Mesodermal cell (in vitro differentiated cells): ENCODE measurements at regions not wholly inside any gene's neighbourhood (a gene's known extent, or its start where the extent isn't known, plus 50 kb on each side); places are given as distances from the start of the nearest gene placed in this dataset.
"Not testable (repeated sequence)": the region's sequence is repeated elsewhere in the genome, so short reads cannot be mapped to it uniquely, and the experiment has no call there.

Source experiments
- H3K27ac ChIP-seq: 2 replicates; pipeline ENCODE4 v1.7.0; 2013; ENCODE audit warnings: mild to moderate bottlenecking, low read depth, low read length, moderate library complexity; ENCODE audit not compliant: severe bottlenecking
- H3K36me3 ChIP-seq: 2 replicates; pipeline ENCODE4 v1.7.1; 2013; ENCODE audit warnings: mild to moderate bottlenecking, low read length, moderate library complexity; ENCODE audit not compliant: control insufficient read depth, insufficient read depth
- H3K4me1 ChIP-seq: one replicate; pipeline ENCODE4 v1.7.1; 2013; ENCODE audit warnings: mild to moderate bottlenecking, low read length; ENCODE audit not compliant: insufficient read depth, control insufficient read depth, poor library complexity, severe bottlenecking
- H3K4me3 ChIP-seq: 2 replicates; pipeline ENCODE4 v1.7.0; 2013; ENCODE audit warnings: low read length, control low read depth, mild to moderate bottlenecking; ENCODE audit not compliant: insufficient read depth, poor library complexity, severe bottlenecking; ENCODE audit errors: extremely low read depth
- H3K9me3 ChIP-seq: 2 replicates; pipeline ENCODE4 v1.7.1; 2013; ENCODE audit warnings: mild to moderate bottlenecking, low read length, moderate library complexity; ENCODE audit not compliant: control insufficient read depth
- WGBS, 2 experiments: methylation state at CpG; one replicate each; pipeline ENCODE4 v1.1.5; 2013; ENCODE audit warnings: missing lambda C conversion rate in 2 of 2; ENCODE audit not compliant: insufficient coverage in 2 of 2; 5-methylcytosine and 5-hydroxymethylcytosine counted together

GRCh38 chr12:89775063-89775985 lies 66.7 kb upstream of the ATP2B1 start:
- Histone ChIP-seq H3K36me3 (no peaks in the 10 kb centered on the region), H3K9me3 (no peaks in the 10 kb centered on the region), H3K4me3 (no peak overlapping the region), H3K4me1 (no peaks in the 10 kb centered on the region), H3K27ac (no peak overlapping the region)
- whole genome bisulfite sequencing, 2 experiments: 87% methylated on average over 3 of the region's 6 CpGs; no CpG with 5 or more reads in 1 of the 2 experiments

- H3K9me3 ChIP-seq: no peaks in the 10 kb centered on the region
- WGBS, 2 experiments: 93 to 100% methylated on average over 1 of the region's 1 CpG
- H3K27ac ChIP-seq: no peak overlapping the region
- no peaks in the 10 kb centered on the region for H3K36me3 ChIP-seq
- no peaks in the 10 kb centered on the region for H3K4me1 ChIP-seq
- no peak overlapping the region for H3K4me3 ChIP-seq
Measured at GRCh38 chr12:89774645-89775044, 66.0 kb upstream of the ATP2B1 start.

GRCh38 chr12:89770391-89770790 lies 61.8 kb upstream of the ATP2B1 start:
- no peak overlapping the region for H3K4me3 ChIP-seq
- H3K4me1 ChIP-seq: no peaks in the 10 kb centered on the region
- H3K9me3 ChIP-seq: no peaks in the 10 kb centered on the region
- H3K27ac ChIP-seq: no peak overlapping the region
- no peaks in the 10 kb centered on the region for H3K36me3 ChIP-seq

GRCh38 chr12:89769483-89769818 lies 60.8 kb upstream of the ATP2B1 start:
- H3K27ac ChIP-seq: no peak overlapping the region
- no peaks in the 10 kb centered on the region for H3K4me1 ChIP-seq
- no peak overlapping the region for H3K4me3 ChIP-seq
- no peaks in the 10 kb centered on the region for H3K36me3 ChIP-seq
- 80 to 100% methylated on average over 1 of the region's 1 CpG for WGBS, 2 experiments
- H3K9me3 ChIP-seq: no peaks in the 10 kb centered on the region

GRCh38 chr12:89768586-89769482 lies 60.2 kb upstream of the ATP2B1 start:
- H3K27ac ChIP-seq: no peak overlapping the region
- WGBS, 2 experiments: 82 to 85% methylated on average over 2 of the region's 3 CpGs
- no peaks in the 10 kb centered on the region for H3K9me3 ChIP-seq
- H3K36me3 ChIP-seq: no peaks in the 10 kb centered on the region
- H3K4me1 ChIP-seq: no peaks in the 10 kb centered on the region
- H3K4me3 ChIP-seq: no peak overlapping the region

GRCh38 chr12:89765959-89766824 lies 57.6 kb upstream of the ATP2B1 start:
- H3K4me3 ChIP-seq: no peak overlapping the region
- H3K36me3 ChIP-seq: no peaks in the 10 kb centered on the region
- H3K27ac ChIP-seq: no peak overlapping the region
- H3K9me3 ChIP-seq: no peaks in the 10 kb centered on the region
- H3K4me1 ChIP-seq: no peaks in the 10 kb centered on the region
- WGBS, 2 experiments: no CpG with 5 or more reads among the region's 3 CpGs

GRCh38 chr12:89764164-89764563 lies 55.5 kb upstream of the ATP2B1 start:
- H3K4me1 ChIP-seq, H3K4me3 ChIP-seq, H3K27ac ChIP-seq, H3K9me3 ChIP-seq, H3K36me3 ChIP-seq: not testable (repeated sequence)
- WGBS, 2 experiments: 80% methylated on average over 2 of the region's 4 CpGs; no CpG with 5 or more reads in 1 of the 2 experiments

- Histone ChIP-seq H3K27ac (no peak overlapping the region), H3K4me1 (no peaks in the 10 kb centered on the region), H3K9me3 (no peaks in the 10 kb centered on the region), H3K36me3 (no peaks in the 10 kb centered on the region), H3K4me3 (no peak overlapping the region)
- WGBS, 2 experiments: 82 to 100% methylated on average over 2 of the region's 4 CpGs
Measured at GRCh38 chr12:89762498-89763170, 54.0 kb upstream of the ATP2B1 start.

- Histone ChIP-seq H3K36me3 (no peaks in the 10 kb centered on the region), H3K4me3 (no peak overlapping the region), H3K27ac (no peak overlapping the region), H3K4me1 (peaks cover 5% of the 10 kb centered on the region), H3K9me3 (no peaks in the 10 kb centered on the region)
- WGBS, 2 experiments: 100% methylated on average over 1 of the region's 2 CpGs; no CpG with 5 or more reads in 1 of the 2 experiments
Measured at GRCh38 chr12:89760783-89761182, 52.1 kb upstream of the ATP2B1 start.
